GM12891 (cell line): ENCODE measurements at regions not wholly inside any gene's neighbourhood (a gene's known extent, or its start where the extent isn't known, plus 50 kb on each side); places are given as distances from the start of the nearest gene placed in this dataset.
"Not testable (repeated sequence)": the region's sequence is repeated elsewhere in the genome, so short reads cannot be mapped to it uniquely, and the experiment has no call there.

Experiments
- DNase-seq: peaks from one replicate; pipeline ENCODE4 v3.0.0; 2011; ENCODE audit warnings: low spot score; ENCODE audit not compliant: insufficient read length
- FAIRE-seq: peaks from 2 replicates; lab custom pipeline; 2011; peaks lifted over from hg19 to GRCh38; lab: Jason Lieb, UNC
- PAX5 ChIP-seq: IDR thresholded peaks from 2 replicates; pipeline ENCODE4 v1.6.1; 2011; ENCODE audit warnings: low read length, moderate library complexity, mild to moderate bottlenecking; ENCODE audit not compliant: insufficient read depth, severe bottlenecking
- POLR2A ChIP-seq: IDR thresholded peaks from 2 replicates; pipeline ENCODE4 v1.6.1; 2011; ENCODE audit warnings: low read depth, low read length, control low read depth
- POLR2AphosphoS5 ChIP-seq: IDR thresholded peaks from 2 replicates; pipeline ENCODE4 v1.6.1; 2011; ENCODE audit warnings: low read depth, low read length, control low read depth
- POU2F2 ChIP-seq: IDR thresholded peaks from 2 replicates; pipeline ENCODE4 v1.6.1; 2011; ENCODE audit warnings: low read depth, mild to moderate bottlenecking, control low read depth, low read length, moderate library complexity
- SPI1 ChIP-seq: IDR thresholded peaks from 2 replicates; pipeline ENCODE4 v1.6.1; 2011; ENCODE audit warnings: low read depth, low read length, control low read depth
- TAF1 ChIP-seq: IDR thresholded peaks from 2 replicates; pipeline ENCODE4 v1.6.1; 2011; ENCODE audit warnings: low read depth, low read length, control low read depth

DNA sequence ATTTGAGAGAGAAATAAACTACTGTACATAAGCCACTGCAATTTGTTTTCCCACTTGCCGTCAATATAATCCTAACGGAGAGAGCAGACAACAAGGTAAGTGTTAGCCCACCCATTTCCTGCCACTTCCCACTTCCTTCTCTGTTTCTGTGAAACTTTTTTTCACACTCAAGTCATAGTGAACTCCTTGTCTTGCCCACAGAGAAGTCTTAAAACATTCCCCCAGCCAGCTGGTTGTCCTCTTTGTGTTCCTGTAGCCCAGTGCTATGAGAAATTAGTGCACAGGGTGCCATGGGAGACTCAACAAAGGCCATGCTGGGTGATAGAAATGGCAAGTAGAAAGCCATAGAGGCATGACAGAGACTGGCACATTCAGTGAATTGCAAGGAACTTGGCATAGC lies 208.6 kb downstream of the BLID start:
- TF ChIP-seq POLR2A (no peak), POLR2AphosphoS5 (no peak), POU2F2 (no peak), SPI1 (no peak), TAF1 (no peak), PAX5 (no peak)
- DNase-seq: no peak
- FAIRE-seq: no peak

DNA sequence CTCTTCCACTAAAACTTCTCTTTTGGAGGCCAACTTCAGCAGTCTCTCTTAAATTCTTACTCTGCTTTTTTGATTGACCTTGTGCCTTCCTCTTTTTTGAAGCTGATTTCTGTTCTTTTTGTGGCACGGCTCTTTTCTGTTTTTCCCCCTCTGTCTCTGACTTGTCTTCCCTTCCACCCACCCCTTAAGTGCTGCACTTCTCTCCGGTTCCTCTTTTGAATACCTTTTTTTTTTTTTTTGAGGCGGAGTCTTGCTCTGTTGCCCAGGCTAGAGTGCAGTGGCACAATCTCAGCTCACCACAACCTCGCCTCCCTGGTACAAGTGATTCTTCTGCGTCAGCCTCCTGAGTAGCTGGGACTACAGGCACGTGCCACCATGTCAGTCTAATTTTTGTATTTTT lies 211.9 kb downstream of the BLID start:
- DNase-seq (no peak), FAIRE-seq (no peak)
- TF ChIP-seq SPI1 (peak; percentile 41; the same call in 1 of the 2 replicates), PAX5 (no peak), TAF1 (no peak)

DNA sequence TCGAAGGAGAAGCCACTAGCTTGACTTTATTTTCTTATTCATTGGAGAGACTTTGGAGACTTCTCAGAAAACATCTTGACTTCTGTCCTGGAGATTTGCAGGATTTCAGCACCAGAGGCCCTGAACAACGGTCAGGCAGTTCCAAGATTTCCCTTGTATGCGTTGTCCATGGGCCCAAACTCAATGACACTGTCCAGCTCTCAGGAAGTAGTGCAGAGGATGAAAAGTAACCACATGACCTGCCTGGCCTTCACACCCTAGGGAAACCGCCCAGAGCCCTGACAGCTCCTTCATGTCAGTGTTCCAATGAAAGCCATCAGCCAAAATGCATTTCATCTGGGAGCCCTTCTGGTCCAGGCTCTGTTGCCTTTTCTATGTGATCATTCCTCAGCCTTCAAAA lies 214.1 kb downstream of the BLID start:
- TF ChIP-seq TAF1 (no peak), POLR2A (no peak), POLR2AphosphoS5 (no peak), POU2F2 (no peak), PAX5 (no peak), SPI1 (no peak)
- DNase-seq (no peak), FAIRE-seq (no peak)

DNA sequence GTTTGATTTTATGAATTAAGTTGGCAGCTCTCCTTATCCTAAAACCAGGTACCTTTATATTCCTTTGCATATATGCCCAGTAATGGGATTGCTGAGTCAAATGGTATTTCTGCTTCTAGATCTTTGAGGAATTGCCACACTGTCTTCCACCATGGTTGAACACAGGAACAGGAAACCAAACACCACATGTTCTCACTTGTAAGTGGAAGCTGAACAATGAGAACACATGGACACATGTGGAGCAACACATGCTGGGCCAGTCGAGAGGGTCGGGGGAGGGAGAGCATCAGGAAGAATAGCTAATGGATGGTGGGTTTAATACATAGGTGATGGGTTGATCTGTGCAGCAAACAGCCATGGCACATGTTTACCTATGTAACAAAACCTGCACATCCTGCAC lies 214.6 kb downstream of the BLID start:
- FAIRE-seq, DNase-seq: not testable (repeated sequence)

DNA sequence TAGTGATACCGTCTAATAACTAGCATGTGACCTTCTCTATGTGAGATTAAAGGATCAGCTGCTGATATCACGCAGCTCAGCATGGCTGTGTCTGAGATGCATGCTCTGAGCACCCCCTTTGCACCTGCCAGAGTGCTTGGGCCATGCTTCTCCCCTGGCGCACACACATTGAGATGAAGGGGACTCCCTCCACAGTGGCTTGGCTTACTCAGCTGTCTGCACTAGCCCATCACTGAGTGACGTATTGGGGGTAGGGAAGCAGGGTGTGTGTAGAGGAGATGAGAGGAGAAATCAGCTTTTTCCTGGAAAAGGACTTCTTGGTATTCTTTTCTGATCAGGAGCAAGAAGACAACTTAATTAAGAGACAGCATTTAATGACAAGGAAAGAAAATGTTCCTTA lies 216.5 kb downstream of the BLID start:
- no peak for DNase-seq
- no peak for TF ChIP-seq PAX5
- FAIRE-seq: no peak

DNA sequence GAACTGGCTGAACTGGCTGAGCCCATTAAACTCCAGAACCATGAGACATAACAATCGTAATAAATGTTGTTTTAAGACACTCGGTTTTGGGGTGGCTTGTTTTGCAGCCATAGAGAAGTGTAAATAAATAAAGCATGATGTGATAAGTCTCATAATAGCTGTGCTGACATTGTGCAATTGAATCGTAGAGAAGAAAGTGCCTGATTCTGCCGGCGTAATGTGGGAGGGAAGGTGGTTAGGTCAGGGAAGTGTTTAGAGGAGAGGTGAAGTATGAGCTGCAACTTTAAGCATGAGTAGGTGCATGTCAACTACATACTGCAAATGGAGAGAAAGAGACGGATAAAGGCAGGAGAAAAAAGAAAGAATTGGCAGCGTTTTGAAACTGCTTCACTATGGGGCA lies 217.1 kb downstream of the BLID start:
- FAIRE-seq (no peak), DNase-seq (no peak)
- TF ChIP-seq PAX5: no peak
- no peak for TF ChIP-seq POLR2AphosphoS5
- no peak for TF ChIP-seq POU2F2
- no peak for TF ChIP-seq TAF1
- no peak for TF ChIP-seq POLR2A
- TF ChIP-seq SPI1: no peak

DNA sequence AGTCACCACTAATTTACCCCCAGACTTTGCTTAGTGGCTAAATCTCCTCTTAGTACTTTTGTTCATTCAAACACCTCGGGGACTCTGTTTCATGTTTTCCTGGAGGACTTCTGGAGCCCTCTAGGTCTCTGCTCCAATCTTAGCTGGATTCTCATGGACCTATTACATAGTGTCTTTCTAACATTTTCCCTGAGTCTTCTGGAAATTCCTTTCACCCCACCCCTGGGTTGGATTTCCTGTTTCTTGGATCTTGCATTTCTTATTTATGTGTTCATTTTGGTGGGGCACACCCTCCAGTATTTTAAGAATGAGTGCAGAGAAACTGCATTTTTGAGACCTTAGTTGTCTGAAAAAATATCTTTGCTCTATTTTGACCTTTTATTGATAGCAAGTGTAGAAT lies 220.1 kb downstream of the BLID start:
- DNase-seq (no peak), FAIRE-seq (no peak)
- no peak for TF ChIP-seq TAF1
- no peak for TF ChIP-seq POLR2A
- TF ChIP-seq PAX5: no peak
- TF ChIP-seq POLR2AphosphoS5: no peak
- no peak for TF ChIP-seq POU2F2
- no peak for TF ChIP-seq SPI1

GRCh38 chr11:121894581-121894980 lies 221.4 kb downstream of the BLID start:
- no peak for TF ChIP-seq POLR2A
- no peak for TF ChIP-seq TAF1
- TF ChIP-seq POLR2AphosphoS5: no peak
- no peak for TF ChIP-seq POU2F2
- TF ChIP-seq SPI1: no peak
- DNase-seq (no peak), FAIRE-seq (no peak)

- no peak for DNase-seq
- FAIRE-seq: no peak
- TF ChIP-seq TAF1: no peak
Measured at GRCh38 chr11:121892863-121893262, 223.2 kb downstream of the BLID start.

DNA sequence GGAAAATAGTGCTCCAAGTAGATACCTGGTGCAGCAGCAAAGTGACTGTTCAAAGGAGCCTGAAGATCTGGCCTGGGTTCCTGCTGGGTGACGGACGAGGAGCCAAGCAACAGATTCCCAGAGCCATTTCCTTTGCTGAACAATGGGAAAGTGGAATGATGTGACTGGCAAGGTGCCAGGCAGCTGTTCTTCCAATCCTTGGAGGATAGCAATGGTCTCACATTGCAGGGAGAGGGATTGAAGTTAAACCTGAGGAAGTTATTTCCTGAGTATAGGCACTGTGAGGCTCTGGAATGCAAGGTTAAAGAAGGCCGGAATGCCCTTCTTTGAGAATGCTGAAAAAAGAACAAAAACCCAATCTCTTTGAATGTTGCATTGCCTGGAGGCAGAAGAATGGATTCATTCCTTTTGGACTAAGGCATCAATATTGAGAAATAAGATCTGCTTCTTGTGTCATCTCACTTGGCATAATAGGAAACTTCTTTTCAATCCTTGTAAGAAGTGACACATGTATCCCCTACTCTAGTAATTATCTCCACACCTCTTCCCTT lies 223.8 kb downstream of the BLID start:
- FAIRE-seq (no peak), DNase-seq (no peak)
- TF ChIP-seq POLR2A: no peak
- no peak for TF ChIP-seq TAF1
- TF ChIP-seq PAX5: no peak

DNA sequence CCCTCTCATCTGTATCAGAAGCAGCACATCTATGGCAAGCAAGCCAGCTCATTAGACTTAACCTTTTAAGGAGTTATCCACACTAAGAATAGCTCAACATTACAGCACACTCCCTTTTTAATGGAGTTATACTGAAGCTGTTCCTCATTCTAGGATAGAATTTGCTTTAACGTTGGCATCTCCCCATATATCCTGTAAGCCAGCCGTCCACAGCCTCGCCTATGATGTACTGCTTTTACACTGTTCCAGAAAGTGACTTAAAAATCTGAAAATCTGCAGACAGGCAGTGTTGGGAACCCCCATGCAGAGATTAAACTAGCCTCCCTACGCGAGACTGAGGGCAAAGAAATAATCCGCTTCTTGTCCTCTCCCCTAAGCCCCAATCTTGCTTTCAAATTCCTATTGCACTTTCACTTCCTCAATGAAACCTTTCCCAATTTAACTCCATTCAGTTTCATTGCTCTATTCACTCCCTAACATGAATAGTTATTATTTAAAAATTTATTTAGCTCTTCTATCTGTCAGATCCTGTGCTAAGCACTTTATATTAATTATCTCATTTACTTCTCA lies 225.0 kb downstream of the BLID start:
- DNase-seq (no peak), FAIRE-seq (no peak)

More for the DNA sequence above, 225.0 kb downstream of the BLID start:
- TF ChIP-seq TAF1: no peak
- TF ChIP-seq POLR2AphosphoS5: no peak
- TF ChIP-seq PAX5: no peak
- TF ChIP-seq SPI1: no peak
- TF ChIP-seq POU2F2: no peak
- TF ChIP-seq POLR2A: no peak
